Loucy (cell line): ENCODE measurements at regions not wholly inside any gene's neighbourhood (a gene's known extent, or its start where the extent isn't known, plus 50 kb on each side); places are given as distances from the start of the nearest gene placed in this dataset.

Experiments
- H2AFZ ChIP-seq: fragments of 200-600 bp; sonication (generic); 2 replicates; pipeline ENCODE4 v1.6.0; 2016; ENCODE audit warnings: antibody characterized with exemption, mild to moderate bottlenecking, low read length, moderate library complexity
- H3F3A ChIP-seq: fragments of 200-600 bp; 2 replicates; pipeline ENCODE4 v1.6.0; 2016; ENCODE audit warnings: antibody characterized with exemption, low read depth, mild to moderate bottlenecking
- H3K27me3 ChIP-seq: fragments of 200-600 bp; sonication (generic); 2 replicates; pipeline ENCODE4 v1.6.1; 2014; ENCODE audit warnings: low read length, mild to moderate bottlenecking; ENCODE audit not compliant: insufficient read depth, poor library complexity, severe bottlenecking
- H3K36me3 ChIP-seq: fragments of 200-600 bp; sonication (generic); 2 replicates; pipeline ENCODE4 v1.6.1; 2016; ENCODE audit warnings: low read length; ENCODE audit not compliant: insufficient read depth
- H3K4me1 ChIP-seq: fragments of 200-600 bp; sonication (generic); 2 replicates; pipeline ENCODE4 v1.5.1; 2014; ENCODE audit warnings: low read length, mild to moderate bottlenecking; ENCODE audit not compliant: insufficient read depth, poor library complexity, severe bottlenecking
- H3K4me2 ChIP-seq: fragments of 200-600 bp; sonication (generic); 2 replicates; pipeline ENCODE4 v1.6.0; 2014; ENCODE audit warnings: antibody characterized with exemption, low read length, low read depth, mild to moderate bottlenecking; ENCODE audit not compliant: poor library complexity, severe bottlenecking
- H3K4me3 ChIP-seq: fragments of 200-600 bp; sonication (generic); 2 replicates; pipeline ENCODE4 v1.5.1; 2014; ENCODE audit warnings: low read length, mild to moderate bottlenecking, mixed read lengths; ENCODE audit not compliant: poor library complexity, severe bottlenecking
- H3K79me2 ChIP-seq: fragments of 200-600 bp; sonication (generic); 2 replicates; pipeline ENCODE4 v1.6.1; 2014; ENCODE audit warnings: low read length; ENCODE audit not compliant: insufficient read depth
- H3K9ac ChIP-seq: fragments of 200-600 bp; sonication (generic); 2 replicates; pipeline ENCODE4 v1.6.0; 2014; ENCODE audit warnings: mild to moderate bottlenecking, low read depth, low read length, moderate library complexity; ENCODE audit not compliant: poor library complexity, severe bottlenecking
- H3K9me2 ChIP-seq: fragments of 200-600 bp; sonication (generic); replicated peaks from 2 replicates; pipeline ENCODE4 v1.6.1; 2016; ENCODE audit warnings: low read depth, low read length, mixed read lengths
- H3K9me3 ChIP-seq: fragments of 200-600 bp; sonication (generic); 2 replicates; pipeline ENCODE4 v1.6.1; 2014; ENCODE audit warnings: mild to moderate bottlenecking, antibody characterized with exemption, low read length, low read depth; ENCODE audit not compliant: insufficient read depth
- H4K20me1 ChIP-seq: fragments of 200-600 bp; sonication (generic); 2 replicates; pipeline ENCODE4 v1.6.0; 2014; ENCODE audit warnings: antibody characterized with exemption, low read length, mild to moderate bottlenecking; ENCODE audit not compliant: insufficient read depth, poor library complexity, severe bottlenecking
- CTCF ChIP-seq: fragments of 200-600 bp; sonication (generic); conservative IDR thresholded peaks from 2 replicates; pipeline ENCODE4 v1.5.1; 2014; ENCODE audit warnings: mild to moderate bottlenecking, antibody characterized with exemption, low read length
- EZH2phosphoT487 ChIP-seq: fragments of 200-600 bp; IDR thresholded peaks from 2 replicates; pipeline ENCODE4 v1.6.1; 2018; ENCODE audit warnings: antibody characterized with exemption, mild to moderate bottlenecking, moderate library complexity, borderline replicate concordance

DNA sequence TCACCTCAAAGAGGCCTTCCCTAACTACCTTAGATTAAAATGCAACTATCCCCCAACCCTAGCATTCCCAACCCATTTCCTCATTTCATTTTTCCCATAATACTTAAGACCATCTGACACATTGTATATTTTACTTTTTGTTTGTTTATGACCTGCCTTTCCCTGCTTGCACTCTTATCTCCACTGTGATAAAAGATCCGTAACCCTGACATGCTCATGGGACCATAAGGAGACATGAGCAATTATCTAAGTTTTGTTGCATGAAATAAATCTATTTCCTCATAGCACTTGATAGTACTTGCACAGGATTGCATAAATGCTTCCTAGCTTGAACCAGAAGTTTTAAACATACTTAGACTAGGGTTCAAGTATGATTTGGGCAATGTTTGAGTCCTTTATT is 323.7 kb downstream of the NPR3 start:
- Histone ChIP-seq H3K27me3 (no peaks in the 10 kb centered on the region), H3K4me2 (no peak overlapping the region), H4K20me1 (no peaks in the 10 kb centered on the region), H3K4me3 (no peak overlapping the region), H3K4me1 (no peaks in the 10 kb centered on the region), H3K9me2 (no peaks in the 10 kb centered on the region), H3F3A (no peaks in the 10 kb centered on the region), H3K9ac (no peak overlapping the region), H3K9me3 (no peaks in the 10 kb centered on the region; the same call in 1 of the 2 replicates), H3K79me2 (no peaks in the 10 kb centered on the region), H2AFZ (no peak overlapping the region), H3K36me3 (no peaks in the 10 kb centered on the region)
- no peak for TF ChIP-seq CTCF
- no peak for TF ChIP-seq EZH2phosphoT487

GRCh38 chr5:33035851-33036527 is 324.9 kb downstream of the NPR3 start:
- H3K4me1 ChIP-seq: no peaks in the 10 kb centered on the region
- H3K4me3 ChIP-seq: no peak overlapping the region
- H3F3A ChIP-seq: no peaks in the 10 kb centered on the region
- H3K79me2 ChIP-seq: no peaks in the 10 kb centered on the region
- H3K36me3 ChIP-seq: no peaks in the 10 kb centered on the region
- no peak overlapping the region for H3K4me2 ChIP-seq
- H3K9me3 ChIP-seq: peaks cover 5% of the 10 kb centered on the region; the same call in 1 of the 2 replicates
- no peaks in the 10 kb centered on the region for H4K20me1 ChIP-seq
- TF ChIP-seq EZH2phosphoT487 (no peak), CTCF (no peak)
- H3K9ac ChIP-seq: no peak overlapping the region
- H3K9me2 ChIP-seq: no peaks in the 10 kb centered on the region
- no peaks in the 10 kb centered on the region for H3K27me3 ChIP-seq
- H2AFZ ChIP-seq: no peak overlapping the region

GRCh38 chr5:33037076-33037475 is 326.0 kb downstream of the NPR3 start:
- H4K20me1 ChIP-seq: no peaks in the 10 kb centered on the region
- H3K27me3 ChIP-seq: no peaks in the 10 kb centered on the region
- no peaks in the 10 kb centered on the region for H3K36me3 ChIP-seq
- no peaks in the 10 kb centered on the region for H3F3A ChIP-seq
- no peaks in the 10 kb centered on the region for H3K79me2 ChIP-seq
- peaks cover 10% of the 10 kb centered on the region; the same call in 1 of the 2 replicates for H3K9me3 ChIP-seq
- H3K9me2 ChIP-seq: no peaks in the 10 kb centered on the region
- no peak overlapping the region for H3K4me3 ChIP-seq
- TF ChIP-seq EZH2phosphoT487 (no peak), CTCF (no peak)
- H3K9ac ChIP-seq: no peak overlapping the region
- H3K4me2 ChIP-seq: no peak overlapping the region
- H3K4me1 ChIP-seq: no peaks in the 10 kb centered on the region
- no peak overlapping the region for H2AFZ ChIP-seq
